MCF 10A (cell line): ENCODE measurements at regions not wholly inside any gene's neighbourhood (a gene's known extent, or its start where the extent isn't known, plus 50 kb on each side); places are given as distances from the start of the nearest gene placed in this dataset.
A peak's percentile ranks its signal among the peaks of the same experiment; 100 is the strongest.

Experiments
- BruUV-seq: library from RNA; stranded (reverse); fragments of 400-500 nt; replicated peaks from 2 replicates; lab custom pipeline; 2021; lab: Mats Ljungman, UMichigan
- CTCF ChIA-PET: fragments of 300-600 bp; sonication (Branson Sonifier 250); formaldehyde crosslinking; extraction: SDS; loops from one replicate; lab custom pipeline; 2021; ENCODE audit warnings: antibody characterized with exemption, inconsistent platforms; lab: Yijun Ruan, JAX
- POLR2A ChIA-PET: fragments of 300-600, 350-650 bp; sonication (Branson Sonifier 250); formaldehyde crosslinking; extraction: SDS; loops from one replicate; lab custom pipeline; 2020; ENCODE audit warnings: antibody characterized with exemption, inconsistent platforms; lab: Yijun Ruan, JAX
- DNase-seq: peaks from one replicate; pipeline ENCODE4 v3.0.0-alpha.2; 2018; ENCODE audit not compliant: unreplicated experiment
- H3K27ac Mint-ChIP-seq: one replicate; pipeline ENCODE4 v1.8.0; 2022; ENCODE audit warnings: mild to moderate bottlenecking, low read depth, mixed read lengths; ENCODE audit not compliant: unreplicated experiment
- H3K27me3 Mint-ChIP-seq: one replicate; pipeline ENCODE4 v1.8.0; 2022; ENCODE audit warnings: mixed read lengths; ENCODE audit not compliant: insufficient read depth, unreplicated experiment
- H3K36me3 Mint-ChIP-seq: one replicate; pipeline ENCODE4 v1.8.0; 2022; ENCODE audit warnings: mild to moderate bottlenecking, moderate library complexity, mixed read lengths; ENCODE audit not compliant: insufficient read depth, unreplicated experiment
- H3K4me1 Mint-ChIP-seq: one replicate; pipeline ENCODE4 v1.8.0; 2022; ENCODE audit warnings: mixed read lengths; ENCODE audit not compliant: insufficient read depth, unreplicated experiment
- H3K4me3 Mint-ChIP-seq: one replicate; pipeline ENCODE4 v1.8.0; 2022; ENCODE audit warnings: mild to moderate bottlenecking, moderate library complexity, mixed read lengths; ENCODE audit not compliant: unreplicated experiment
- H3K9me3 Mint-ChIP-seq: one replicate; pipeline ENCODE4 v1.8.0; 2022; ENCODE audit warnings: mixed read lengths; ENCODE audit not compliant: unreplicated experiment
- intact Hi-C: fragments of 100-400 bp; cut with micrococcal nuclease; formaldehyde crosslinking; loops from 2 replicates; pipeline ENCODE4 v1.14.1; 2022
- TF ChIP-seq, protein P1 (sequence below): fragments of 200-600 bp; IDR thresholded peaks from one replicate; pipeline ENCODE4 v1.8.0; 2022; ENCODE audit warnings: antibody characterized with exemption, mild to moderate bottlenecking; ENCODE audit not compliant: unreplicated experiment

GRCh38 chr15:35320158-35320780, 225.7 kb downstream of the DPH6 start:
- TF ChIP-seq, protein P1, sequence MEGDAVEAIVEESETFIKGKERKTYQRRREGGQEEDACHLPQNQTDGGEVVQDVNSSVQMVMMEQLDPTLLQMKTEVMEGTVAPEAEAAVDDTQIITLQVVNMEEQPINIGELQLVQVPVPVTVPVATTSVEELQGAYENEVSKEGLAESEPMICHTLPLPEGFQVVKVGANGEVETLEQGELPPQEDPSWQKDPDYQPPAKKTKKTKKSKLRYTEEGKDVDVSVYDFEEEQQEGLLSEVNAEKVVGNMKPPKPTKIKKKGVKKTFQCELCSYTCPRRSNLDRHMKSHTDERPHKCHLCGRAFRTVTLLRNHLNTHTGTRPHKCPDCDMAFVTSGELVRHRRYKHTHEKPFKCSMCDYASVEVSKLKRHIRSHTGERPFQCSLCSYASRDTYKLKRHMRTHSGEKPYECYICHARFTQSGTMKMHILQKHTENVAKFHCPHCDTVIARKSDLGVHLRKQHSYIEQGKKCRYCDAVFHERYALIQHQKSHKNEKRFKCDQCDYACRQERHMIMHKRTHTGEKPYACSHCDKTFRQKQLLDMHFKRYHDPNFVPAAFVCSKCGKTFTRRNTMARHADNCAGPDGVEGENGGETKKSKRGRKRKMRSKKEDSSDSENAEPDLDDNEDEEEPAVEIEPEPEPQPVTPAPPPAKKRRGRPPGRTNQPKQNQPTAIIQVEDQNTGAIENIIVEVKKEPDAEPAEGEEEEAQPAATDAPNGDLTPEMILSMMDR: no peak
- CTCF ChIA-PET: interaction anchor here (1.0 kb wide), 2 partner anchors 30 to 125 kb away, joined by 3 to 4 read pairs; no protein-coding TSS in a partner anchor
- Mint-ChIP-seq H3K9me3 (peaks cover 8% of the 10 kb centered on the region), H3K4me1 (no peaks in the 10 kb centered on the region), H3K27me3 (no peaks in the 10 kb centered on the region), H3K4me3 (no peak overlapping the region), H3K36me3 (peaks cover 7% of the 10 kb centered on the region), H3K27ac (no peak overlapping the region)
- no peak for DNase-seq
- POLR2A ChIA-PET: interaction anchor here (0.6 to 1.5 kb wide), 6 partner anchors 12 to 1468 kb away, joined by 3 to 4 read pairs (median 4); no protein-coding TSS in a partner anchor
- BruUV-seq: no TSS peak
- intact Hi-C loops: no loop called here

DNA sequence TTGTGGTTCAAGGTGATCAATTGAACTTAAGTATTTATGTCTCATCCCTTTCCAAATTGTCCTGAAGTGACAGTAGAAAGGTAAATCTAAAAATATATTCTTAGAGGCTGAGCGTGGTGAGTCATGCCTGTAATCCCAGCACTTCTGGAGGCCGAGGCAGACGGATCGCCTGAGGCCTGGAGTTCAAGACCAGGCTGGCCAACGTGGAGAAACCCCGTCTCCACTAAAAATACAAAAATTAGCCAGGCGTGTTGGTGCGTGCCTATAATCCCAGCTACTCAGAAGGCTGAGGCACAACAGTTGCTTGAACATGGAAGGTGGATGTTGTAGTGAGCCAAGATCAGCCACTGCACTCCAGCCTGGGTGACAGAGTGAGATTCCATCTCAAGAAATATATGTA, 226.6 kb downstream of the DPH6 start:
- no TSS peak for BruUV-seq
- peaks cover 8% of the 10 kb centered on the region for H3K9me3 Mint-ChIP-seq
- intact Hi-C loops: no loop called here
- ChIA-PET CTCF (interaction anchor here (1.0 kb wide), 1 partner anchor 126 kb away, joined by 3 read pairs; no protein-coding TSS in a partner anchor), POLR2A (interaction anchor here (0.9 to 1.5 kb wide), 3 partner anchors 11 to 432 kb away, joined by 4 read pairs; no protein-coding TSS in a partner anchor)
- peaks cover 7% of the 10 kb centered on the region for H3K36me3 Mint-ChIP-seq
- TF ChIP-seq, protein P1: no peak
- H3K4me1 Mint-ChIP-seq: no peaks in the 10 kb centered on the region
- H3K4me3 Mint-ChIP-seq: no peak overlapping the region
- H3K27me3 Mint-ChIP-seq: no peaks in the 10 kb centered on the region
- DNase-seq: peak; percentile 67
- peak overlapping the region; percentile 69 for H3K27ac Mint-ChIP-seq

GRCh38 chr15:35317217-35317616, 228.7 kb downstream of the DPH6 start:
- no peak for DNase-seq
- Mint-ChIP-seq H3K36me3 (peaks cover 7% of the 10 kb centered on the region), H3K4me1 (peaks cover 9% of the 10 kb centered on the region), H3K27ac (no peak overlapping the region), H3K27me3 (no peaks in the 10 kb centered on the region), H3K4me3 (no peak overlapping the region), H3K9me3 (peaks cover 8% of the 10 kb centered on the region)
- intact Hi-C loops: no loop called here
- BruUV-seq: no TSS peak
- TF ChIP-seq, protein P1: no peak
- CTCF ChIA-PET: no interaction called here
- POLR2A ChIA-PET: no interaction called here

- intact Hi-C loops: no loop called here
These were observed 227.2 kb upstream of the NANOGP8 start for GRCh38 chr15:35312344-35312743.

More at GRCh38 chr15:35312344-35312743, 227.2 kb upstream of the NANOGP8 start:
- H3K4me3 Mint-ChIP-seq: no peak overlapping the region
- H3K27me3 Mint-ChIP-seq: no peaks in the 10 kb centered on the region
- TF ChIP-seq, protein P1: no peak
- DNase-seq: no peak
- CTCF ChIA-PET: interaction anchor here (1.0 to 1.3 kb wide), 3 partner anchors 12 to 133 kb away, joined by 3 to 5 read pairs (median 3); no protein-coding TSS in a partner anchor
- H3K9me3 Mint-ChIP-seq: peaks cover 7% of the 10 kb centered on the region
- H3K4me1 Mint-ChIP-seq: peaks cover 21% of the 10 kb centered on the region
- H3K36me3 Mint-ChIP-seq: peaks cover 6% of the 10 kb centered on the region
- POLR2A ChIA-PET: interaction anchor here (0.7 to 1.1 kb wide), 2 partner anchors 13 to 1672 kb away, joined by 3 to 4 read pairs; no protein-coding TSS in a partner anchor
- no peak overlapping the region for H3K27ac Mint-ChIP-seq
- BruUV-seq: no TSS peak
